Common myeloid progenitor, CD34-positive (primary cell): ENCODE measurements at regions not wholly inside any gene's neighbourhood (a gene's known extent, or its start where the extent isn't known, plus 50 kb on each side); places are given as distances from the start of the nearest gene placed in this dataset.

Source experiments
- CTCF ChIA-PET: fragments of 350-600 bp; sonication (Branson Sonifier 250); formaldehyde crosslinking; loops from one replicate; lab custom pipeline; 2021; ENCODE audit warnings: antibody characterized with exemption; lab: Charles Lee
- POLR2A ChIA-PET: fragments of 350-600 bp; sonication (Branson Sonifier 250); formaldehyde crosslinking; loops from one replicate; lab custom pipeline; 2021; ENCODE audit warnings: antibody characterized with exemption; lab: Charles Lee
- DNase-seq, 3 donors: peaks; one replicate each; pipeline versions ENCODE4 v3.0.0 to v3.0.0-alpha.2; 2013
- H3K27ac ChIP-seq, 2 experiments: 1 replicate in 1 of 2; 2 replicates in 1 of 2; pipeline ENCODE4 v1.7.0; 2013; ENCODE audit warnings: inconsistent platforms in 2 of 2, low read length in 2 of 2, mild to moderate bottlenecking in 2 of 2, low read depth in 1 of 2, moderate library complexity in 1 of 2; ENCODE audit not compliant: severe bottlenecking in 2 of 2, insufficient read depth in 1 of 2, poor library complexity in 1 of 2
- H3K27me3 ChIP-seq, 5 experiments: replicated peaks in 2 of 5; 1 replicate in 3 of 5; 2 replicates in 2 of 5; pipeline versions ENCODE4 v1.6.1 to v1.7.0; 2013; ENCODE audit warnings: low read length in 4 of 5, mild to moderate bottlenecking in 2 of 5, moderate library complexity in 2 of 5, inconsistent platforms in 1 of 5; ENCODE audit not compliant: insufficient read depth in 5 of 5, control insufficient read depth in 4 of 5
- H3K36me3 ChIP-seq, 4 experiments: 1 replicate in 2 of 4; 2 replicates in 2 of 4; pipeline versions ENCODE4 v1.6.1 to v1.7.0; 2013; ENCODE audit warnings: low read length in 3 of 4, control low read depth in 1 of 4, mild to moderate bottlenecking in 1 of 4; ENCODE audit not compliant: control insufficient read depth in 4 of 4, insufficient read depth in 4 of 4
- H3K4me1 ChIP-seq, 4 experiments: 1 replicate in 3 of 4; 2 replicates in 1 of 4; pipeline versions ENCODE4 v1.6.1 to v1.7.1; 2013; ENCODE audit warnings: low read length in 3 of 4, mild to moderate bottlenecking in 3 of 4, control low read depth in 1 of 4, inconsistent platforms in 1 of 4, moderate library complexity in 1 of 4; ENCODE audit not compliant: control insufficient read depth in 4 of 4, insufficient read depth in 4 of 4; ENCODE audit errors: control extremely low read depth in 1 of 4
- H3K4me3 ChIP-seq, 7 experiments: 1 replicate in 4 of 7; 2 replicates in 3 of 7; pipeline versions ENCODE4 v1.5.1 to v1.7.0; 2013; ENCODE audit warnings: mild to moderate bottlenecking in 7 of 7, low read length in 6 of 7, moderate library complexity in 6 of 7, inconsistent platforms in 2 of 7, low read depth in 2 of 7, control low read depth in 1 of 7; ENCODE audit not compliant: insufficient read depth in 4 of 7, control insufficient read depth in 1 of 7; ENCODE audit errors: extremely low read depth in 1 of 7
- H3K9me3 ChIP-seq, 5 experiments: 1 replicate in 4 of 5; 2 replicates in 1 of 5; pipeline versions ENCODE4 v1.6.1 to v1.7.1; 2013; ENCODE audit warnings: low read length in 4 of 5, mild to moderate bottlenecking in 2 of 5, inconsistent platforms in 1 of 5, low read depth in 1 of 5, moderate library complexity in 1 of 5; ENCODE audit not compliant: control insufficient read depth in 4 of 5, insufficient read depth in 2 of 5; ENCODE audit errors: control extremely low read depth in 1 of 5
- WGBS: methylation state at CpG from one replicate; pipeline ENCODE4 v1.1.5; 2013; ENCODE audit not compliant: insufficient coverage; 5-methylcytosine and 5-hydroxymethylcytosine counted together

DNA sequence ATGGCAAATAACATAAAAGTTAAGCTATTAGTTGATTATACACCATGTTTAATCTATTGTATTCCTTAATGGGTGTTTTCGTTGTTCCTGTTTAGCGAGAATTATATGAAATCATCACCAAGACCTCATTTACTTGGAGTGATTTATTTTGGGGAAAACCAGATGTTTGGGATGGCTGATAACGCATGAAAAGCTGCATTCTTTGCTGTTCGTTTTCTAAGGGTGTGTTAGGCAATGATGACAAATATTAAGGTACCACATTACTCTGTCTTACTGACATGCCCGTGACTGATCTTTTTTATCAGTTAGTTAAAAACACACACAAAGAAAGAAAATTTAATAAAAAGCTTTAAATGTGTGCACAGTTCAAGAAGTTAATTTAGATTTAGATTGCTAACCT is 176.4 kb downstream of the ZFP64 start:
- Histone ChIP-seq H3K4me3 (no peak overlapping the region), H3K9me3 (peaks cover 0 to 6% (median 0%) of the 10 kb centered on the region in 5 experiments), H3K4me1 (no peaks in the 10 kb centered on the region), H3K36me3 (no peaks in the 10 kb centered on the region), H3K27me3 (no peaks in the 10 kb centered on the region), H3K27ac (no peak overlapping the region)
- DNase-seq = no peak
- ChIA-PET CTCF (interaction anchor here (1.0 kb wide), 1 partner anchor 17 kb away, joined by 3 read pairs; no protein-coding TSS in a partner anchor), POLR2A (no interaction called here)
- whole genome bisulfite sequencing = no CpG with 5 or more reads among the region's 5 CpGs

DNA sequence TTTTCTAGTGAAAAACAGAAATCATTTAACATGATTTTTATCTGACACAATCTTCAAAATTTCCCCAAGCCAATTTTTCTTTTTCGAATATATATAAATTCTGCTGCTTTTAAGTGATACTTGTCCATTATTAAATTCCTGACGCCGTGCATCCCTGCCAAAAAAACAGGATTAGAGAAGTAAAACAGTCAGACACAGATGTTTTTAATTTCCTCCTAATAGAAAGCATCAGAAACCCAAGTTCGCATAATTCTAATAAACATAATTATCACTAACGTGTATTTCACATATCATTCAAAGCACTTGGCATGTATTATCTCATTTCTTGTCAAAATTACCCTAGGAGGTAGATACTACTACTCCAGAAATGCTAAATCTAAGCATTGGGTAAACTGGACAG is 179.5 kb downstream of the ZFP64 start:
- 100% methylated on average over 2 of the region's 5 CpGs for WGBS

DNA sequence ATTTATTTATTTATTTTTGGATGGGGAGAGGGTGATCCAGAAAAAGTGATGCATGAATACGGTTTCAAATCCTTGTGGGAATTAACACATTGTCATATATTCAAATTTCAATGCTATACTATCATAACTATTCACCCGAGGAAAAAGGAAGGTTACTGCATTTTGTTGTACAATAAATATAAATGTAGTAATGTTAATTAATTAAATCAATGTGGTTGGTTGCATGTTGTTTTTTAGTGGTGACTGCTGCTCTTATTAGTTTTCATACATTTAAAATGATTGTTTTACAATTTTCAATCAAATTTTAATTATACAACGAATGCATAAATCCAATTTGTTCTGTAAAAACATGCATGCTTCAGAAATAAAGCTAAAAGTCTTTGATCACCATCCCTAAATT is 180.5 kb downstream of the ZFP64 start:
- Histone ChIP-seq H3K4me3 (no peak overlapping the region), H3K36me3 (no peaks in the 10 kb centered on the region), H3K27ac (no peak overlapping the region), H3K27me3 (no peaks in the 10 kb centered on the region), H3K4me1 (no peaks in the 10 kb centered on the region), H3K9me3 (peaks cover 0 to 6% (median 0%) of the 10 kb centered on the region in 5 experiments)
- no peak for DNase-seq
- WGBS = no CpG with 5 or more reads among the region's 3 CpGs
- ChIA-PET POLR2A (no interaction called here), CTCF (interaction anchor here (1.1 kb wide), 1 partner anchor 9 kb away, joined by 3 read pairs; no protein-coding TSS in a partner anchor)

More for the DNA sequence above, 179.5 kb downstream of the ZFP64 start:
- POLR2A ChIA-PET = no interaction called here
- DNase-seq = no peak
- no peaks in the 10 kb centered on the region for H3K27me3 ChIP-seq
- no peaks in the 10 kb centered on the region for H3K4me1 ChIP-seq
- H3K9me3 ChIP-seq = peaks cover 0 to 6% (median 0%) of the 10 kb centered on the region in 5 experiments
- H3K36me3 ChIP-seq = no peaks in the 10 kb centered on the region
- H3K27ac ChIP-seq = no peak overlapping the region
- no peak overlapping the region for H3K4me3 ChIP-seq
- CTCF ChIA-PET = no interaction called here

DNA sequence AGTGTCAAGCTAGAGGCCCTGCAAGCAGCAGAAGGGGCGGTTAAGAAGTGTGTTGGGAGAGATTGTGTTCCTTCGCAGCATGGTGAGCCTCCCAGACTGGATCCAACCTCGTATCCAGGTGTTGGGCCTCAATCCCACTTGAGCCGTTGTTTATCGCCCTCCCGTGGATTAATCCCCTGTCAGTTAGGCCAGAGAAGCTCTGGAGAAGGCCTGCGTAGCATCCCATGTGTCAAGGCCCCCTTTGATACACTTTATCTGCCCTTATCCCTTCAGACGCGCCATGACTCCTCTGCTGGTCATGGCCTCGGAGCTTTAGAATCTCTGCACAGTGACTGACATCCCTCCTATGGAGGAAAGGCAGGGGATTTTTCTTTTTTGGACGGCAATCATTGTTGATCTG is 181.0 kb downstream of the ZFP64 start:
- ChIA-PET POLR2A (no interaction called here), CTCF (interaction anchor here (1.1 kb wide), 1 partner anchor 8 kb away, joined by 3 read pairs; no protein-coding TSS in a partner anchor)
- DNase-seq = no peak
- Histone ChIP-seq H3K4me1 (no peaks in the 10 kb centered on the region), H3K27ac (no peak overlapping the region), H3K9me3 (peaks cover 0 to 6% (median 0%) of the 10 kb centered on the region in 5 experiments), H3K4me3 (no peak overlapping the region), H3K36me3 (no peaks in the 10 kb centered on the region), H3K27me3 (no peaks in the 10 kb centered on the region)
- 92% methylated on average over 9 of the region's 11 CpGs for WGBS

DNA sequence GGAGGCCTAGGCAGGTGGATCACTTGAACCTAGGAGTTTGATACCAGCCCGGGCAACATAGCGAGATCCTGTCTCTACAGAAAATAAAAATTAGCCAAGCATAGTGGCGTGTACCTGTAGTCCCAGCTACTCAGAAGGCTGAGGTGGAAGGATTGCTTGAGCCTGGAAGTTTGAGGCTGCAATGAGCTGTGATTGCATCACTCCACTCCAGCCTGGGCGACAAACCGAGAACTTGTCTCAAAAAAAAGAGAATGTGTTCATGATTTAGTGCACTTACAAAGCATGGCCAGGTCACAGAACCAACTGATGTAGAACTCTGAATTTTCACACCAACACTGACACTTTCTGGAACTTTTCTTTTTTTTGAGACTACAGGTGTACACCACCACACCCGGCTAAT is 182.7 kb downstream of the ZFP64 start:
- no peak overlapping the region for H3K27ac ChIP-seq
- no peak for DNase-seq
- no peaks in the 10 kb centered on the region for H3K36me3 ChIP-seq
- no peak overlapping the region for H3K4me3 ChIP-seq
- H3K4me1 ChIP-seq = peaks cover 0 to 8% (median 0%) of the 10 kb centered on the region in 4 experiments
- peaks cover 0 to 6% (median 0%) of the 10 kb centered on the region in 5 experiments for H3K9me3 ChIP-seq
- ChIA-PET CTCF (no interaction called here), POLR2A (no interaction called here)
- no peaks in the 10 kb centered on the region for H3K27me3 ChIP-seq
- 92% methylated on average over 6 of the region's 6 CpGs for WGBS

DNA sequence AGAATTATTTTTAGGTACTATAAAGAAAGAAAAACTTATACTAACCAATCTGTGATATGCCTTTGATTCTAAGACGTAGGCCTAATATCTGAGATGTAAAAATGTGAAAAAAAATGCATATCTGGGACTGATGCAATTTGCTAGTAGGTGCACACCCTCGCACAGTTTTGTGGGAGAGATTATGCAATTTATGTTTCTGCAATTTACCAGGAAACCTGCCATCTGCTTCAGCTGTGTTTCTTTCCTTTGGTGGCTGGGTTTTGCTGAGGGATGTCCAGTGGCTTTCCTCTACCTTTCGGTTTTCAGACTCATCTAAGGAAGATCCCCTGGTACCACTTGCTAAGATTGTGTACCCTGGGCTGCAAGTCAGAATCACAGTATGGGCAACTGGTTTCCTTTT is 186.9 kb downstream of the ZFP64 start:
- Histone ChIP-seq H3K9me3 (no peaks in the 10 kb centered on the region), H3K4me3 (no peak overlapping the region), H3K27me3 (no peaks in the 10 kb centered on the region), H3K4me1 (peaks cover 5 to 14% (median 7%) of the 10 kb centered on the region in 4 experiments), H3K27ac (no peak overlapping the region), H3K36me3 (no peaks in the 10 kb centered on the region)
- CTCF ChIA-PET = interaction anchor here (1.0 to 1.4 kb wide), 4 partner anchors 15 to 255 kb away, joined by 3 read pairs; no protein-coding TSS in a partner anchor
- 76% methylated on average over 2 of the region's 3 CpGs for whole genome bisulfite sequencing
- POLR2A ChIA-PET = no interaction called here
- DNase-seq = no peak

DNA sequence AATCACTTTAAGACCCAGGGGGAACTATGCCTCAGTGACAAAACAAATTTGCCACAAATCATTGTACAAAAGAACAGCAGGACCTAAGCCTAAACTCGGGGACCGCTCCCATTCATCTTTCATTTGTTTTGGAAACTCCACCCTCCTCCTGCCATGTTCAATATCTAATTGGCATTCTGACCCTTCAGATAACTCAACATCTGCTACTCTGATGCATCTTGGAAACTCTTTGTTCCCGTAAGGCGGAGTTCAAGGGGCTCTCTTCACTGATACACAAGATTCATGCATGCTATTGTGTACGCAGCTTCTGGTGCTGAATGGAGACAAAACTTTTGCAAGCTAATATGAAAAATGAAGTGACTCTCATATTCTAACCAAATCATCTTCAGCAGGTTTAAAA is 187.6 kb downstream of the ZFP64 start:
- no peaks in the 10 kb centered on the region for H3K9me3 ChIP-seq
- no peak for DNase-seq
- H3K36me3 ChIP-seq = no peaks in the 10 kb centered on the region
- no peaks in the 10 kb centered on the region for H3K27me3 ChIP-seq
- POLR2A ChIA-PET = no interaction called here
- H3K4me3 ChIP-seq = no peak overlapping the region
- peaks cover 5 to 14% (median 7%) of the 10 kb centered on the region in 4 experiments for H3K4me1 ChIP-seq
- WGBS = 100% methylated on average over 5 of the region's 5 CpGs
- no peak overlapping the region for H3K27ac ChIP-seq
- CTCF ChIA-PET = interaction anchor here (1.0 kb wide), 1 partner anchor 255 kb away, joined by 3 read pairs; no protein-coding TSS in a partner anchor
